Stimulated activated CD4-positive, alpha-beta T cell treated with anti-CD3 and anti-CD28 coated beads, Interleukin-12 subunit alpha, Interleukin-12 subunit beta, amount 100 ng/mL, for 48 hours (primary cell): ENCODE measurements at regions not wholly inside any gene's neighbourhood (a gene's known extent, or its start where the extent isn't known, plus 50 kb on each side); places are given as distances from the start of the nearest gene placed in this dataset.

Experiments used
- DNase-seq, 3 donors: peaks; one replicate each; pipeline ENCODE4 v3.0.0-alpha.2; 2020; ENCODE audit warnings: low read depth in 2 of 3, low spot score in 1 of 3

DNA sequence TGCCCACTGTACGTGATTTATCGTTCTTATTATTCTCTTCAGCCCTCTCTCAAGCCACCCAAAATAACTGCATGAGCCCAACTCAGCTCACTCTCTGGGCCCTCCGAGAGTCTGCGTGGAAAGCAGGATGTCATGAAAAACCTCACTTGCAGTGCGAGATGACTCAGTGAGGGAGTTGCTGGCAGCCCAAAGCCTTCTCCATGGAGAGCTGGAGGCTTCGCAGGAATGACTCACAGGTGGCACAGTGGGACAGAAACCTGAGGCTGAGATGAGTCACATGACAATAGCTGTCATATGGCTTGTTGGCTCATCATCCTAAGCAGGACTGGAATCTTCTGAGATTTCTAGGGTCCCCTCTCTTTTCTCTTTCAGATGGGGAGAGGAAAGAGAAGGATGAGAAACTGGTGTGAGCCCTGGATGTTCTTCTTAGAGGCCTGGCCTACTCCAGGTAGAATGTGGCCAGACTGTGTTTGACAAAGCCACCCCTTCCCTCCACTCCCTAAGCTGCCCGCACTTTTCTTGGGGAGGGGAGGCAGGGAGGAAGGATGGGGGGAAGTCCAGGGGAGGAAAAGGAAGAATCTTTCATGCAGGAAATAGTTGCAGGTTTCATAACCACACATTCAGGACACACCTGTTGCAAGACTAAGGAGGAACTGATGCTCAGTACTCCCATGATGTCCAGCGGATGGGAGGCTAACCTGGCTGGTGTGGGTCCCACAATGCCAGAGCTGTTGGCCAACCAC, 160.6 kb upstream of the RPL38 start:
- peak; percentile 47 to 72 (median 49) for DNase-seq

DNA sequence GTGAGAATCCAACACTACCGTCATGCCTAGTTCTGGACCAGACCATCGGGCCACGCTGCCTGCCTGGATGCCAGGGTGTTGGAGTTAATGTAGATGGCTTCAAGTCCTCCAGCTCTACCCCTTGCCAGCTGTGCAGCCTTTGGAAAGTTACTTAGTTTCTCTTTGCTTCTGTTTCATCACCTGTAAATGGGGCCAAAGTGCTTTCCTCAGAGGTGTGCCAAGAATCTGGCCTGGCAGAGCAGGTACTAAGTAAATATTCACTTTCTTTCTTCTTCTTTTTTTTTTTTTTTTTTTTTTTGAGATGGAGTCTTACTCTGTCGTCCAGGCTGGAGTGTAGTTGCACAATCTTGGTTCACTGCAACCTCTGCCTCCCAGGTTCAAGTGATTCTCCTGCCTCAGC, 159.5 kb upstream of the RPL38 start:
- DNase-seq: no peak

DNA sequence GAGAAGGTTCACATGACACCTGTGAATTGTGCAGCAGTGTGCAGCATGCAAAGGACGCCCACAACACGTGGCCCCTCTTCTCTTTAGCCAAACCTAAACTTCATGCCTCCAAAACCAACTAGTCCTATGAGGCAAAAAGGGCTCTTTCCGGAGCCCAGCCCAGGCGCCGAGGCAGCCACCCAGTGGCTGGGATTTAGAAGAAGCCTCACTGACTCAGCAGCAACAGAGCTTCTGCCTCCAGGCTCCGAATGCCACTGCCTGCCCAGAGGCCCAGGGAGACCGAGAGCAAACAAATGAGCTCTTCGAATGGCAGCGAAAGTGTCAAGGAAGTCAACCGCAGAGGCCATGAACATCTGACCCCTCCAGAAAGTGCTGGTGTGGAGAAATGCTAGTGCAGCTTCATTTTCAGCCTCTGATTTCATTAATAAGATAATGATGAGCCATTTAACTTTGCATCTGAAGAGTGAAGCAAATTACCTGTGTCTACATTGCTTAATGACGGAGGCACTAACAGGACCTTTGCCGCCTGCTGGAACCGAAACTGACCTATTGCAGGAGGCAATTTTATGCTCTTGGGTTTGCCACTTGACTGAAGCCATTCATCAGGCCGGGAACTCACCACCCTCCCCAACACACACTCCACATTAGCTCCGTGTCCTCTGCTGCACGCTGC, 157.7 kb upstream of the RPL38 start:
- no peak for DNase-seq

DNA sequence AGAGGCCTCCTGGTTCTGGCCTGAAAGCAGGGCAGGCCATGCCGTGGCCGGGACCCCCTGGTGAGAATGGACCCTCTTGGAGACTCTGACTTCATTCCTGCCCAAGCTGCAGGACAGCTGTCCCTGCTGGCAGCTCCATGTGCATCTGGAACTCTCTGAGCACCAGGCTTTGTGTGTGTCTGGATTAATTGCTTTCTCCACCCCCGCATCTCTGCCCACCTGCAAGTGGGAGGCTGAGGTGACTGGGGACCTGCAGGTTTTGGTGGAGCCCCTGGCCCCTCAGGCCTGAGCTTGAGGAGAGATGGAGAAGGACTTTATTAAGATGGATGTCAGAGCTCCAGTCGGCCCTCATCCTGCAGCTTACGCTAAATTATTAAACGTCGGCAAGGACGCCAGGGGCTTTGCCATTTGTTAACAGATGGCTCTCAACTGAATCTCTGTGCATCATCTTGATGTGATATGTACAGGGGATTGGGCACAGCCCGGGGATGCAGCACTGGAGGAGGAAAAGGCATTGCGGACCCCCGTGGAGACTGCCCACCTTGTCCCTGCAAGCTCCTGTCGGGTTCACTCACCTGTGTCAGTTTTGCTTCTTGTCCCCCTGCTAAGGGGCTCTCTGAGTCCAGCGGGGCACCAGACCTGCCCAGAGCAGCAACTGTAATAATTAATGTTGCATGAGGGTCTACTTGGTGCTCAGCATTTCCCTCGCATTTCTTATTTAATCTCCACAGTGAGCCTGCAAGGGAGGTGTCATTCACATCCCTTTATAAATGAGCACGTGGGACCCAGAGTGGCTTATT, 154.1 kb upstream of the RPL38 start:
- DNase-seq: no peak

DNA sequence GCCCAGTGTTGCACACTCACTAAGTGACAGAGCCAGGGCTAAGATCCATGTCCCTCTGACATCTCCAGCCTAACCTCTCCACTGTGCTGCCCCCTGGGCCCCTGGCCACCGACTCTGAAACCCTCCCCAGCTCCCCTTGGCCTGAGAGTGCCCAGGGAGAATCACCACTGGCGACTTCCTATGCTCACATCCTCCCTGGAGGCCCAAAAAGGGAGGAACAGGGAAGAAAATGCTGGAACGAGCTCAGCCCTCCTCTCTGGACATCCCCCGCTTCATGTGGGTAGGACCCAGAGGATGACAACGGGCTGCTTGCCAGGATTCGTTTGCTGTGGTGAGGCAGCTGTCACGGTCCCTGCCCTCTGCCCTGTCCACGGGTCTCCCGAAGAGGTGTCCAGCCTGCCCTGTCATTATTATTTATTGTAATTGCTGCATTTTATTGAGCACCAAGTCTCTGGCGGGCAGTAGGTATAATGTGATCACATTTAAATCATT, 153.5 kb upstream of the RPL38 start:
- DNase-seq: no peak

DNA sequence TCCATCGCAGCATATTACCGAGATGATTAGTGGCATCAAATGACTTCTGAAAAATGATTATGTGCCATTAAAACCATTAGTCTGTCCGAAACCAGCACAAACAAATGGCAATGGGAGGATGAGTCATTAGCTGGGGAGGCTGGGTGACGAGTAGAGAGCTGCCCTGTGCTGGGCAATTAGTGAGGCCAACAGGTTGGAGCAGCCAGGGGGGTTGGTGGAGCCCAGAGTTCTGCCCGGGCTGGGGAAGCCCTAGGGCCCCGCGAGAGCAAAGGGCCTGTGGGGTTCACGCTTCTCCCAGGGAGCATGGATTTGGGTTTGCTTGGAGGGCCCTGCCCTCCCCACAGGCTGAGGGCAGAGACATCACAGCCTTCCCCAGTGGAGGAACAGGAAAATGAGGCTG, 152.1 kb upstream of the RPL38 start:
- no peak for DNase-seq

DNA sequence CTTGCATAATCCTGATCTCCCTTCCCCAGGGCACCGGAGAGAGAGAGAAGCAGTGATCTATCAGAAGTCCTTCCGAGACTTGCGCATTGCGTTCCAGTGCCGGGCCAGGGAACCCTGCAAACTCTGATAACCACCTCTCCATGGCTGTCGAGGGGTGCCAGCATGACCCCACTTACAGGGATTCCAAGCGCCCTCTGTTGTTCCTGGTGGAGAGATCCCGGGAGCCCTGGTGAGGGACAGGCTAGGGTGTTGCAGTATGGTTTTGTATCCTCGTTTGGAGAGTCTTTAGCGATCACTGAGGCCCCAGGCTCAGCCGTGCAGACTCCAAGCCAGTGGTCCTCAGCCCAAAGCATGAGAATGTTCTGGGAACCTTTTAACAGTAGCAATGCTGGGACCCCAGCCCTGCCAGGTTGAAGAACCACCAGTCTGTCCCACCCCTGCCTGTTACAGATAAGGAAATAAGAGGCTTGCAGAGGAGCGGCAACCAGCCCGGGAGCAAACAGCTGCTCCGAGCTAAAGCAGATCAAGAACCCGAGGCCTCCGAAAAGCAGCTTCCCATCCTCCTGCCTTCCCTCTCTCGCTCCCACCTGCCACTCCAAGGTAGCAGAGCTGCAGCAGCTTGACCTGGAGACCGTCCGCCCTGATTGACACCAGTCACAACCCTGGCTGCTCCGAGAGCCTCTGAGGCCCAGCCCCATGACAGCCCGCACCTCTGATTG, 150.3 kb upstream of the RPL38 start:
- no peak for DNase-seq

DNA sequence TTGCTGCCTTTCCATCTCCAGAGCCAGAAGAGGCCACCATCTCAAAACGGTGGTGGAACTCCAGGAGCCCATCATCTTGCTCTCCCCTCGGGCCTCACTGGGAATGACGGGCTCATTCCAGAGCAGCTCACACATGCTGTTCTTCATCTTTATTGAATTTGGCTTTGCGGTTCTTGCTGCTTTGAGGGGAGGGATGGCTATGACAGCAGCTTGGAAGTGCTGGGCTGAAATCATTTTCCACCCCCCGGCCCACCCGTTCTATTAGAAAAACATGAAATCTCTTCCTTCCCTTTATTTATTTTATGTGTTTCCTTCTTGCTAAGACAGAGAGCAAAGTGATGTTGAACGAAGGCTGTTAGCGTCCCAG, 149.8 kb upstream of the RPL38 start:
- no peak for DNase-seq

DNA sequence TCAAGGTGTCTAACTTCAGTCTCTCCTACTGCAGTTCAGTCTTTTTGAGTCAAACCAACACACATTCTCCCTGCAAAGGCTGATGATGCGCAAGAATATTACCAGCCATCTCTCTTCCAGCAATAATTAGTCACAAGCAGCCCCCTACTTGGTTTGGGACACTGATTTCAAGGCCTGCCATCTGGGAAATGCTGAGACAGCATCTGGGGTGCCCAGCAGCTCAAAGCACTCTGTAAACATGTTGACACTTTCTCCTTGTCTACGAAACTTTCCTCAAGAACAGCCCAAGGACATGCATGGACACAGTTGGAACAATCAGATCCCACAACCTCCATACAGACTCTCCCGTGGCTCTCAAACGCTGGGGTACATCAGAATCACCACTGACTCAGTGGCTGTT, 149.2 kb upstream of the RPL38 start:
- DNase-seq: no peak

DNA sequence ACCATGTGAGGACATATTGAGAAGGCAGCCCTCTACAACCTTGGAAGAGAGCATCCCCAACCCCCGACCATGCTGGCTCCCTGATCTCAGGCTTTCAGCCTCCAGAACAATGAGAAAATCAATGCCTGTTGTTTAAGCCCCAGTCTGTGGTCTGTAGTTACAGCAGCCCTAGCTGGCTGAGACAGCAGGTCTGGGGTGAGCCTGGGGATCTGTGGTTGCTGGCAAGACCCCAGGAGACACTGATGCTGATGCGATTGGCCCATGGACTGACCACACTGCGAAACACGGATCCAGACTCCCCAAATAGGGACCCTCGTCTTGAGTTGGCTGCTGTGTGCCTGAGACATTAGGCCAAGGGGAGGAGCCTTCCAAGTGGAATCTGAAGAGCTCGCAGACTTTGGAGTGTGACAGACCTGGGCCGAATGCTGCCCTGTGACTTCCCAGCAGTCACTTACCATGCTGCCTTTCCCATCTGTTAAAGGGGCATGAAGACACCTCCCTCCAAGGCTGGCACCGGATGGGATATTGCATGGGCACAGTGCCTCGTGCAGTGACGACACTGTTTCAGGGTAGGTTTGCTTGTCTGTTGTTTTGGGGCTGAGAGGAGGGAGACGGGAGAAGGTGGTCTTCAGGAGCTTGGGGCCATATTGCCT, 147.8 kb upstream of the RPL38 start:
- no peak for DNase-seq

DNA sequence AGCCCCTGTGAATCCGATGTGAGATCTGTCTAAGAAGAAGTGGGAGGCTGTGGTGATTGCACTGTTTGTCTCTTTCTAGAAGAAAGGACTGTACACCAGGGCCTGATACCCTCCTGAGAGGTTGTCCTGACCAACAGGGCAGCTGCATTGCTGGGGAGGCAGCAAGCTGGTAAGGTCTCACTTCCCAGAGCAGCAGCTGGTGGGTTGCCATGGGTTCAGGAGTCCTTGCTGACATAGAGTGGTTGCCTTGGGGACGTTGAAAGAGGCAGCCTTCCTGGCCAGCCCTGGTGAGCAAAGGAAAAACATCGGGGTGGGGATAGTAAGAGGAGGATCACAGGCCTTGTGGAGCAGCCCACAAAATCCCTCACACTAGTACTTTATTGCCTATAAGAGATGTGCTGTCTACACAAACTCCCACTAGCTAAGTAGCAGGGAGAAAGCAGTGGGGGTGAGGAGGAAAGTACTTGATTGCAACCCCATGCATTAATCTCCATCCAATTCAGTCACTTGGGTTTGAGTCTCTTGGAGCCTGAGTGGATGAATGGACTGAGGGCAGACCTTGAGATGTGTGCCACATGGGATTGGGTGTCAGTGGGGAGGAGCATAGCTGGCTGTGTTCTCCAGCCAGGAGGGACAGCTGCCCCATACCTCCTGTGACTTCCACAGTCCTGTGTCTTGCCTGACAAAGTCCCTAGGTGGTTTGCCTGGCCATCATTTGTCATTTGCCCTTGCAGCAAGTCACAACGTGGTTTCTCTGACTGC, 143.8 kb upstream of the RPL38 start:
- DNase-seq: no peak

DNA sequence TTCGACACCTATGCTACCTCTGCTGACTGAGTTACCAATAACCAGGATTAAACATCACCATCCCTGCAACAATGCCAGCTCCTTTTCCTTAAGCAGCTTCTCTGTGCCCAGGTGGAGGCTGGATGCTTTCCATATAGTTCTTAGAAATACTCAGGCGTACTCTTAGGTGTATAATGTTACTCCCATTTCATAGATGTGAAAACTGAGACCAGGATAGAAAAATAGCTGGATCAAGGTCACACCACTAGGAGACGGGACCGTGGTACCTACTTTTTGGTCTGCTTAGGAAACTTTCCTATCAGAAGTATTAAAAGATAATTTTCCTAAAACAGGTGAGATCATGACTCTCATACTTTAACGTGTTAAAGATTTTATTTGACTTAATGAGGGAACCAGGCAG, 141.7 kb upstream of the RPL38 start:
- DNase-seq: no peak

DNA sequence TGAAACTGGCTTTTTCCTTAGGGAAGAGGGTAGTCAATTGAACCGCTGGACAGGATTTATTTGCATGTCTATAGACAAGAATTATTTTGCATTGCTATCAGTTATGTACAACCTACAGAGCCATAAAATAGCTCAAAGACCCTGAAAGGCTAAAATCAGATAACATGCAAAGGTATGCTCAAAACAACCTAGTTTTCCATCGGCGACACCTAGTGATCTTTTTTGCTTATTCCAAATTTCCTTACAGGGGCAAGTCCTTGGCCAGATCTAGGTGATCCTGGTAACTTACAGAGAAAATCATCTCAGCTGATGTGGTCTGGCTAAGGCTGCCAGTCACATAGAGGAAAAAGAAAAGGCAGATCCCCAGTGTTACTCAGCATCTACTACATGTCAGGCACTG, 141.2 kb upstream of the RPL38 start:
- DNase-seq: no peak

DNA sequence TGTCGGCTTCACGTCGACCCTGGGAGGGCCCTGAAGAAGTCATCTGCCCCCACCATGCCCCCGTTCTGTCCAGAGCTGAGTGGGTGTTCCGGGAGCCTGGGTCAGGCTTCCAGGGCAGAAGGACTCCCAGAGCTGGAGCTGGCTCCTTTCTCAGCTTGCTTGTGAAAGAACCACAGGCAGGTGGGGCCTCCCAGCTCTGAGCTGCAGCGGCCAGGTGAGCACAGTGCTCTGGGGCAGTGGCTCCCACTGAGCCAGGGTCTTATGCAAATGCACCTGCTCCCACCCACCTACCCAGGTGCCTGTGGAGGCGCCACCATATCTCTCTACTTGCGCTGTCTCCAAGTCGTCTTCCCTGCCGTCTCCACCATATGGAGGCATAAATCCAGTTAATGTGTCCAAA, 140.0 kb upstream of the RPL38 start:
- no peak for DNase-seq

DNA sequence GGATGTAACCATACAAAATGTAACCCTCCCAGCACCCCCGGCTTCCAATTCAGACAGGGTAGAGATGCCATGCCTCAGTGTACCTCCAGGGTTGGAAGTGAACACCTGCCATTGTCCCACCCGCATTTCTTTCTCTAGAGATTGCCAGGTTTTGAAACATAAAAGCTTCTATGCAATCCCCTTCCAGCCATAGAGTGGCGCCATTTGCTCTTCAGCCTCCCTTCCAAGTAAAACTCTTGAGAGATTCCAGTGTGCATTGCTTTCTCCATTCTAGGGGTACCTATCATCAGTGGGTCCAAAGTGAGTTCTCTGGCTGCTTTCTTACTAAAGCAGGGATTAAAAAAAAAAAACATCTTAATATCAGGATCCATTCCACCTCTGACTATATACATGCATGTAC, 133.1 kb upstream of the RPL38 start:
- no peak for DNase-seq

DNA sequence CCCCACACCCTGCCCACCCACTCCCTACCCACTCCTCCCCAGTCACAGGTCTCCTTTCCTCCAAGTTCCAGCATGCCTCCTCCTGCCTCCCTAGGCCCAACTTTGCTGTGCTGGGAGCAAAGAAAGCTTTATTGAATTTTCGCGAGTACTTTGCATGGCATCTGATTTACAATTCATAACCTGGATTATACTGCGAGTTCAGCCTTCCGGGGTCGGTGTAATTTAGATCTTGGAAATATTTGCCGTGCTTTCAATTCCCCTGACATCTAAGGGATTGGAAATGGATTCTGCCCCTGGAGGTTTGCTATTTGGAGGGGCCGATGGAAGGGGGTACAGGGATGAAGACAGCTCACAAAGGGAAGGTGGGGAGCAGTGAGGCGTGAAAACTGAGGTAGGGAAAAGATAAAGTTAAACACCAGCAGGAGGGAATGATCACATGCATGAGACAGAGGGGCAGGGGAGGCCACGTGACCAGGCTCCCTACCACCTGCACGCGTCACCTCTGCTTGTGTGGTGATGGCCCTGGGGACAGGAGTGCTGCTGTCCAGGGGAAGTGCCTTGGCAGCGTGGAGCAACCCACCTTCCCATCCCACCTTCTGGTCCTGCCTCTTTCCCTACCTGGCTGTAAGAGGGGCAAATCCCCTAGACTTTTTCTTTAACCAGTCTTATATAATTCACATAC, 132.3 kb upstream of the RPL38 start:
- DNase-seq: no peak

DNA sequence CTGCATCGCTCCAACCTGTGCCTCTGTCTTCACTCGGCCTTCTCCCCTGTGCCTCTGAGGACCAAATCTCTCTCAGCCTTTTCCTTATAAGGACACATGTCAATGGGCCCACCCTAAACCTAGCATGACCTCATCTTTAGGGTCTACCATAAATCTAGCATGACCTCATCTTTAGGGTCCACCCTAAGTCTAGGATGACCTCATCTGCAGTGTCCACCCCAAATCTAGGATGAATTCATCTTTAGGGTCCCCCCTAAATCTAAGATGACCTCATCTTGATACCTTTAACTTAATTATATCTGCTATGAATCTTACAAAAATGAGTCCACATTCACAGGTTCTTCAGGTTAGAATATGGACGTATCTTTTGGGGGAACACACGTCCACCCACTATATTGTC, 131.1 kb upstream of the RPL38 start:
- DNase-seq: no peak

DNA sequence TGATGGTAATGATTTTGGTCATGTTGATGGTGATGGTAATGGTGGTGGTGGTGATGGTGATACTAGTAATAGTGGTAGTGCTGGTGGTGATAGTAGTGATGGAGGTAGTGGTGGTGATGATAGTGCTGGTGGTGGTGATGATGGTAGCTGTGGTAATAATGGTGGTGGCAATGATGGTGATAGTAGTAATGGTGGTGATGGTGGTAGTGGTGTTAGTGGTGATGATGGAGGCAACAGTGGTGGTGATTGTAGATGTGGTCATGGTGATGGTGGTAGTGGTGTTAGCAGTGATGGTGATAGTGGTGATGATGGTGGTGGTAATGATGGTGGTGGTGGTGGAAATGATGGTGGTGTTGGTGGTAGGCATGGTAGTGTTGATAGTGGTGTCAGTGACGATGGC, 127.0 kb upstream of the RPL38 start:
- no peak for DNase-seq

DNA sequence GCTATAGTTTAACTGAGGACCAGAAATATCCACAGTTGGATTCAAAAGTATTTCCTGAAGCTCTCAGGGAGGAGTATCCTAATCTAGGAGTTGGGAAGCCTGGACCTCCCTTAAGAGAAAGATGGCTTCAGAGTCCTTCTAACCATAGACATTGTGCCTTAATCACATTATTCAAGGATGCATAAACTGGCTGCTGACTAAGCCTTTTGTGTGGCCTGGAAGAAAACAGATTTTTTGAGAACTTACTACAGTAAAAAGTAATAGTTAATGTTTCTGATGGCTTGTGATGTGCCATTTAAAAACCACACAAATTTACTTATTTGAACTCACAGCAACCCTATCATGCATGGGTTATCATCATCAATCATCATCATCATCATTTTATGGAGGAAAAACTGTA, 126.2 kb upstream of the RPL38 start:
- DNase-seq: no peak
